DND-41 (cell line): ENCODE measurements at regions not wholly inside any gene's neighbourhood (a gene's known extent, or its start where the extent isn't known, plus 50 kb on each side); places are given as distances from the start of the nearest gene placed in this dataset.

Experiments used
- ATAC-seq: fragments of 200-7000 bp; cut with Tn5 transposase; 3 replicates; pipeline ENCODE4 v1.9.1; 2021; ENCODE audit warnings: low read depth; ENCODE audit not compliant: insufficient read depth
- DNase-seq: peaks from one replicate; pipeline ENCODE4 v3.0.0-alpha.2; 2020
- H2AFZ ChIP-seq: 2 replicates; pipeline ENCODE4 v1.6.0; 2012; ENCODE audit warnings: low read depth, low read length
- H3K27ac ChIP-seq: 2 replicates; pipeline ENCODE4 v1.5.1; 2012; ENCODE audit warnings: low read length, inconsistent platforms
- H3K27me3 ChIP-seq: fragments of 200-600 bp; sonication (generic); 2 replicates; pipeline ENCODE4 v1.6.0; 2012; ENCODE audit warnings: low read length, mild to moderate bottlenecking, inconsistent platforms; ENCODE audit not compliant: insufficient read depth, poor library complexity
- H3K36me3 ChIP-seq: 2 replicates; pipeline ENCODE4 v1.5.1; 2012; ENCODE audit warnings: low read length, inconsistent platforms; ENCODE audit not compliant: insufficient read depth
- H3K4me1 ChIP-seq: 2 replicates; pipeline ENCODE4 v1.5.1; 2012; ENCODE audit warnings: mild to moderate bottlenecking, low read length; ENCODE audit not compliant: insufficient read depth
- H3K4me2 ChIP-seq: 2 replicates; pipeline ENCODE4 v1.6.0; 2012; ENCODE audit warnings: mild to moderate bottlenecking, moderate library complexity, low read length, inconsistent platforms; ENCODE audit not compliant: insufficient read depth
- H3K4me3 ChIP-seq, 2 experiments: fragments of 200-600 bp in 1 of 2; shearing (Covaris generic) in 1 of 2; 2 replicates each; pipeline ENCODE4 v1.5.1; 2012 to 2016; ENCODE audit warnings: inconsistent platforms in 2 of 2, low read length in 2 of 2, mild to moderate bottlenecking in 2 of 2, low read depth in 1 of 2, moderate library complexity in 1 of 2
- H3K79me2 ChIP-seq: 2 replicates; pipeline ENCODE4 v1.6.0; 2012; ENCODE audit warnings: low read length, inconsistent platforms; ENCODE audit not compliant: insufficient read depth
- H3K9ac ChIP-seq: 2 replicates; pipeline ENCODE4 v1.6.0; 2012; ENCODE audit warnings: low read depth, mild to moderate bottlenecking, inconsistent platforms, low read length, moderate library complexity
- H3K9me3 ChIP-seq: 2 replicates; pipeline ENCODE4 v1.5.1; 2012; ENCODE audit warnings: low read length, moderate library complexity, mild to moderate bottlenecking, inconsistent platforms; ENCODE audit not compliant: insufficient read depth, severe bottlenecking
- H4K20me1 ChIP-seq: 2 replicates; pipeline ENCODE4 v1.6.0; 2012; ENCODE audit warnings: low read length; ENCODE audit not compliant: insufficient read depth
- CTCF ChIP-seq: IDR thresholded peaks from 2 replicates; pipeline ENCODE4 v1.5.1; 2012; ENCODE audit warnings: borderline replicate concordance, low read length, moderate library complexity, mild to moderate bottlenecking; ENCODE audit not compliant: poor library complexity, severe bottlenecking; ENCODE audit errors: extremely low read depth
- EZH2 ChIP-seq: IDR thresholded peaks from 3 replicates; pipeline ENCODE4 v1.6.1; 2012; ENCODE audit warnings: borderline replicate concordance, low read depth, mild to moderate bottlenecking, moderate library complexity, low read length, inconsistent platforms; ENCODE audit not compliant: severe bottlenecking

DNA sequence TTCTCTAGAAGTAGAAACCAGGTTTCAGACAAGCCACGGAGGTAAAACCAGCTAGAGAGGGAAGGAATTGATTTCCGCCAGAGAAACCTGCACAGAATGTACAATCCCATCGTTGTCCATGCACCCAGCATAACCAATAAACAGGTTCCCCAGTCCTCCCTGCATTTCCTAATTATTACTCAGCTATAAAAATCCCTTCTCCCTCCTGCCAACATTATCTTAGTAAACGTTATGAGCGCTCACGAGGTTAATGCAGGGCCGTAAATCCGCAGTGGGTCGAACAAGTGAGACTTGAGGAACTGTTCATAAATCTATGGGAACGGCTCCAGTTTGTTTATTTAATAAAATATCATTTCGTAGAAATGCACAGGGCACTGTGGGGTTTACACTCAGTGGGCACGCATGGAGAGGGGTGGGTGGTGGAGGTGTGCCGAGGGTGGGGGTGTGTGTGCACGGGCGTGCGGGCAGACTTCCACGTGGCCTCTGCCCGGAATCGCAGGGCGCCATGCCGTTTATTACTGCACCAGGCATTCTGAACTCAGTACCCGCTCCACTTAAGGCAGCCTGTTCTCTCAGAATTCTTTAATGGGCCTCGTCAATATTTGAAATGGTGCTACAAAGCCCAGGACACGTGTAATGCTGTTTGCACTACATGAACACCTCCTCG is 257.3 kb downstream of the MIAT start:
- Histone ChIP-seq H3K9me3 (no peaks in the 10 kb centered on the region), H3K36me3 (no peaks in the 10 kb centered on the region), H3K27ac (no peak overlapping the region), H4K20me1 (no peaks in the 10 kb centered on the region; the same call in 1 of the 2 replicates), H2AFZ (no peak overlapping the region), H3K9ac (no peak overlapping the region), H3K4me2 (no peak overlapping the region), H3K27me3 (peaks cover 3% of the 10 kb centered on the region), H3K4me1 (no peaks in the 10 kb centered on the region), H3K79me2 (no peaks in the 10 kb centered on the region), H3K4me3 (no peak overlapping the region)
- no peak for DNase-seq
- TF ChIP-seq EZH2 (no peak), CTCF (no peak)
- no peak for ATAC-seq

GRCh38 chr22:26916236-26916635 is 258.8 kb downstream of the MIAT start:
- no peaks in the 10 kb centered on the region for H3K9me3 ChIP-seq
- ATAC-seq (no peak), DNase-seq (no peak)
- no peaks in the 10 kb centered on the region for H3K27me3 ChIP-seq
- no peaks in the 10 kb centered on the region for H3K36me3 ChIP-seq
- no peak overlapping the region for H3K27ac ChIP-seq
- H3K4me3 ChIP-seq = no peak overlapping the region
- no peaks in the 10 kb centered on the region for H3K79me2 ChIP-seq
- no peak overlapping the region for H3K4me2 ChIP-seq
- H2AFZ ChIP-seq = no peak overlapping the region
- no peaks in the 10 kb centered on the region; the same call in 1 of the 2 replicates for H4K20me1 ChIP-seq
- H3K9ac ChIP-seq = no peak overlapping the region
- TF ChIP-seq EZH2 = no peak
- TF ChIP-seq CTCF = no peak
- H3K4me1 ChIP-seq = no peaks in the 10 kb centered on the region

GRCh38 chr22:26918226-26918625 is 260.8 kb downstream of the MIAT start:
- H3K27me3 ChIP-seq = no peaks in the 10 kb centered on the region
- H3K9me3 ChIP-seq = no peaks in the 10 kb centered on the region
- no peak overlapping the region for H3K27ac ChIP-seq
- ATAC-seq (no peak), DNase-seq (no peak)
- H3K4me2 ChIP-seq = no peak overlapping the region
- no peaks in the 10 kb centered on the region for H3K79me2 ChIP-seq
- H3K36me3 ChIP-seq = no peaks in the 10 kb centered on the region
- no peak overlapping the region for H3K4me3 ChIP-seq
- H3K9ac ChIP-seq = no peak overlapping the region
- TF ChIP-seq CTCF = no peak
- no peak for TF ChIP-seq EZH2
- no peak overlapping the region for H2AFZ ChIP-seq
- no peaks in the 10 kb centered on the region for H4K20me1 ChIP-seq
- no peaks in the 10 kb centered on the region for H3K4me1 ChIP-seq

- TF ChIP-seq EZH2 (no peak), CTCF (no peak)
- Histone ChIP-seq H3K4me1 (no peaks in the 10 kb centered on the region), H2AFZ (no peak overlapping the region)
Observed at GRCh38 chr22:26921726-26922125, 264.3 kb downstream of the MIAT start.

More at GRCh38 chr22:26921726-26922125, 264.3 kb downstream of the MIAT start:
- Histone ChIP-seq H3K27ac (no peak overlapping the region), H3K36me3 (no peaks in the 10 kb centered on the region), H3K9me3 (no peaks in the 10 kb centered on the region), H4K20me1 (no peaks in the 10 kb centered on the region), H3K4me2 (no peak overlapping the region), H3K79me2 (no peaks in the 10 kb centered on the region), H3K9ac (no peak overlapping the region), H3K4me3 (no peak overlapping the region), H3K27me3 (no peaks in the 10 kb centered on the region)
- DNase-seq (no peak), ATAC-seq (no peak)
